Karpas-422 (cell line): ENCODE measurements at regions not wholly inside any gene's neighbourhood (a gene's known extent, or its start where the extent isn't known, plus 50 kb on each side); places are given as distances from the start of the nearest gene placed in this dataset.

Source experiments
- DNase-seq: peaks from one replicate; pipeline ENCODE4 v3.0.0-alpha.2; 2015
- H2AFZ ChIP-seq: fragments of 200-600 bp; sonication (generic); 2 replicates; pipeline ENCODE4 v1.6.1; 2014; ENCODE audit warnings: antibody characterized with exemption, low read length, mixed read lengths
- H3K27ac ChIP-seq: fragments of 200-600 bp; sonication (generic); 2 replicates; pipeline ENCODE4 v1.5.1; 2014; ENCODE audit warnings: mild to moderate bottlenecking, low read length, moderate library complexity
- H3K27me3 ChIP-seq: fragments of 200-600 bp; sonication (generic); 2 replicates; pipeline ENCODE4 v1.6.1; 2014; ENCODE audit warnings: low read length, mixed read lengths
- H3K36me3 ChIP-seq: fragments of 200-600 bp; sonication (generic); 2 replicates; pipeline ENCODE4 v1.6.1; 2014; ENCODE audit warnings: low read length, mixed read lengths; ENCODE audit not compliant: insufficient read depth
- H3K4me1 ChIP-seq: fragments of 200-600 bp; sonication (generic); 2 replicates; pipeline ENCODE4 v1.6.1; 2014; ENCODE audit warnings: mild to moderate bottlenecking, low read length, mixed read lengths
- H3K4me2 ChIP-seq: fragments of 200-600 bp; sonication (generic); 2 replicates; pipeline ENCODE4 v1.6.1; 2014; ENCODE audit warnings: low read length, low read depth, mild to moderate bottlenecking; ENCODE audit not compliant: poor library complexity, severe bottlenecking
- H3K4me3 ChIP-seq: fragments of 200-600 bp; sonication (generic); 2 replicates; pipeline ENCODE4 v1.5.1; 2014; ENCODE audit warnings: mild to moderate bottlenecking, antibody characterized with exemption, low read length, mixed read lengths
- H3K79me2 ChIP-seq: fragments of 200-600 bp; sonication (generic); 2 replicates; pipeline ENCODE4 v1.6.1; 2014; ENCODE audit warnings: mild to moderate bottlenecking, low read length, mixed read lengths
- H3K9ac ChIP-seq: fragments of 200-600 bp; sonication (generic); 2 replicates; pipeline ENCODE4 v1.6.0; 2014; ENCODE audit warnings: low read length
- H3K9me2 ChIP-seq: fragments of 200-600 bp; sonication (generic), shearing (Covaris generic); replicated peaks from 2 replicates; pipeline ENCODE4 v1.6.0; 2014; ENCODE audit warnings: mild to moderate bottlenecking, low read length, moderate library complexity; ENCODE audit not compliant: insufficient read depth
- H3K9me3 ChIP-seq: fragments of 300-700, 200-600 bp; sonication (generic); 2 replicates; pipeline ENCODE4 v1.6.1; 2014; ENCODE audit warnings: low read length, mixed read lengths
- H4K20me1 ChIP-seq: fragments of 200-600 bp; sonication (generic); 2 replicates; pipeline ENCODE4 v1.6.1; 2014; ENCODE audit warnings: mild to moderate bottlenecking, antibody characterized with exemption, low read length, low read depth; ENCODE audit not compliant: insufficient read depth

GRCh38 chr10:131573256-131573655, 261.7 kb upstream of the TCERG1L start:
- H3K27ac ChIP-seq: no peak overlapping the region
- no peaks in the 10 kb centered on the region for H3K27me3 ChIP-seq
- no peaks in the 10 kb centered on the region for H3K9me2 ChIP-seq
- H3K36me3 ChIP-seq: no peaks in the 10 kb centered on the region
- no peak overlapping the region for H2AFZ ChIP-seq
- no peak overlapping the region for H3K4me3 ChIP-seq
- H3K9ac ChIP-seq: no peak overlapping the region
- no peaks in the 10 kb centered on the region for H3K4me1 ChIP-seq
- H3K79me2 ChIP-seq: no peaks in the 10 kb centered on the region
- no peak overlapping the region for H3K4me2 ChIP-seq
- no peak for DNase-seq
- no peaks in the 10 kb centered on the region for H4K20me1 ChIP-seq
- no peaks in the 10 kb centered on the region for H3K9me3 ChIP-seq

GRCh38 chr10:131573707-131574106, 262.2 kb upstream of the TCERG1L start:
- Histone ChIP-seq H3K4me2 (no peak overlapping the region), H4K20me1 (no peaks in the 10 kb centered on the region), H3K27me3 (no peaks in the 10 kb centered on the region), H2AFZ (no peak overlapping the region), H3K9me3 (no peaks in the 10 kb centered on the region), H3K36me3 (no peaks in the 10 kb centered on the region), H3K4me3 (no peak overlapping the region), H3K79me2 (no peaks in the 10 kb centered on the region), H3K9me2 (no peaks in the 10 kb centered on the region), H3K9ac (no peak overlapping the region), H3K27ac (no peak overlapping the region), H3K4me1 (no peaks in the 10 kb centered on the region)
- no peak for DNase-seq

DNA sequence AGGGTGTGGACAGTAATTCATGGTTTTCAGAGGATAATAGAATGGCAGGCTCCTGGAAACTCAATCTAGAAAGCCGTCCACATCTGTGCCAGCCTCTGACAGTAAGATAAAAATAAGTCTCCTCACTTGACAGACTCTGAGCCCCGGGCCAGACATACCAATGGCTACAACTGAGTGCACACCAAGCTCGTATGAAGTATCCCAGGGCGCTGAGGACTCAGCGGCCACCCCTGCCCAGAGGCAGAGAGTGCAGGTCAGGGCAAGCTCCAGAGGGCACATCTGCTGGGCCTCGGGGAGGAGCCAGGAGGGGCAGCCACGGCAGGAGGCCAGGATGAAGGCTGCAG, 262.8 kb upstream of the TCERG1L start:
- H3K4me3 ChIP-seq: no peak overlapping the region
- no peaks in the 10 kb centered on the region for H3K36me3 ChIP-seq
- H3K27ac ChIP-seq: no peak overlapping the region
- no peak overlapping the region for H3K9ac ChIP-seq
- H3K9me2 ChIP-seq: no peaks in the 10 kb centered on the region
- H3K79me2 ChIP-seq: no peaks in the 10 kb centered on the region
- no peaks in the 10 kb centered on the region for H3K4me1 ChIP-seq
- no peaks in the 10 kb centered on the region for H3K27me3 ChIP-seq
- no peak for DNase-seq
- no peak overlapping the region for H2AFZ ChIP-seq
- no peaks in the 10 kb centered on the region for H4K20me1 ChIP-seq
- H3K9me3 ChIP-seq: no peaks in the 10 kb centered on the region
- no peak overlapping the region for H3K4me2 ChIP-seq

DNA sequence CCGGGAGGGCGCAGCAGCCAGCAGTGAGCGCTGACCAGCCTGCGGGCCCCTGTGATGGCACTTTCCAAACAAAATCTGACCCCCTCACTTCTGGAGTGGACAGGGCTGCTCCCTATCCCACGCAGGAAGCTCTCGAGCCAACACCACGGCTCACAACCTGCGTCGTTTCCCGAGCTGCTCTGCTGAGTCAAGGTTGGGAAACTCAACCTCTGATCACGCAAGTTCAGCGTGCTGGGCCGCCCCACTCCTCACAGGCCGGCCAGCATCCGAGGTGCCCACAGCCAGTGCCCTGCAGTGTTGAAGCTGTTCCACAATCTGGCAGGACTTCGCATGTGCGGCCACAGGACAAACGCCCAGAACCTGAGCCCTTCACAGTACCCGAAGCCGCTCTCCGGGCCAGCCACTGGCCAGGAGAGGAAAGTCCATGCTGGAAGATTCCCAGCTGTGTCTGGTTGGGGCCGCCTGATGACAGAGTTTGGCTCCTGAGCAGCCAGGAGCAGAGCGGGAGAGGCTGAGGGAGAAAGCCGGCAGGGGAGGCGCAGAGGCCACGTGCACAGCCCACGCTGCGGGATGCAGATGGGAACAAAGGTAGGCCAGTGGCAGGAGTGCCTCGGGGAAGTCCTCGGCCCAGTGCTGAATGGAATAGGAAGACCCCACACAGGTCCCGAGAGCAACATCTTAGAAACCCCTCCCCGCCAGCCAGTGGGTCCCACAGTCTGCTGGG, 263.3 kb upstream of the TCERG1L start:
- Histone ChIP-seq H3K4me2 (no peak overlapping the region), H3K27me3 (no peaks in the 10 kb centered on the region), H3K4me3 (no peak overlapping the region), H3K4me1 (no peaks in the 10 kb centered on the region), H3K9ac (no peak overlapping the region), H3K79me2 (no peaks in the 10 kb centered on the region), H4K20me1 (no peaks in the 10 kb centered on the region), H3K9me2 (no peaks in the 10 kb centered on the region), H3K9me3 (no peaks in the 10 kb centered on the region), H3K36me3 (no peaks in the 10 kb centered on the region), H3K27ac (no peak overlapping the region), H2AFZ (no peak overlapping the region)
- no peak for DNase-seq

- no peaks in the 10 kb centered on the region for H4K20me1 ChIP-seq
- no peak for DNase-seq
- no peak overlapping the region for H3K4me3 ChIP-seq
- no peak overlapping the region for H2AFZ ChIP-seq
- no peaks in the 10 kb centered on the region for H3K79me2 ChIP-seq
- no peaks in the 10 kb centered on the region for H3K36me3 ChIP-seq
- no peak overlapping the region for H3K27ac ChIP-seq
- no peaks in the 10 kb centered on the region for H3K9me2 ChIP-seq
- H3K4me2 ChIP-seq: no peak overlapping the region
- no peaks in the 10 kb centered on the region for H3K4me1 ChIP-seq
- no peaks in the 10 kb centered on the region for H3K9me3 ChIP-seq
- no peak overlapping the region for H3K9ac ChIP-seq
- no peaks in the 10 kb centered on the region for H3K27me3 ChIP-seq
Measured at GRCh38 chr10:131575877-131576276, 264.4 kb upstream of the TCERG1L start.

GRCh38 chr10:131576341-131577177, 265.0 kb upstream of the TCERG1L start:
- Histone ChIP-seq H3K27ac (no peak overlapping the region), H3K9me3 (no peaks in the 10 kb centered on the region), H3K27me3 (no peaks in the 10 kb centered on the region), H4K20me1 (no peaks in the 10 kb centered on the region), H3K79me2 (no peaks in the 10 kb centered on the region), H3K4me2 (no peak overlapping the region), H3K36me3 (no peaks in the 10 kb centered on the region), H3K9me2 (no peaks in the 10 kb centered on the region), H3K4me3 (no peak overlapping the region), H3K9ac (no peak overlapping the region), H2AFZ (no peak overlapping the region), H3K4me1 (no peaks in the 10 kb centered on the region)
- DNase-seq: no peak

GRCh38 chr10:131577178-131577555, 265.6 kb upstream of the TCERG1L start:
- Histone ChIP-seq H3K36me3 (no peaks in the 10 kb centered on the region), H4K20me1 (no peaks in the 10 kb centered on the region), H3K27ac (no peak overlapping the region), H3K4me3 (no peak overlapping the region), H3K9me3 (no peaks in the 10 kb centered on the region), H3K4me2 (no peak overlapping the region), H3K27me3 (no peaks in the 10 kb centered on the region), H3K9ac (no peak overlapping the region), H3K9me2 (no peaks in the 10 kb centered on the region), H2AFZ (no peak overlapping the region), H3K4me1 (no peaks in the 10 kb centered on the region), H3K79me2 (no peaks in the 10 kb centered on the region)
- no peak for DNase-seq

- no peak for DNase-seq
- Histone ChIP-seq H3K9me3 (no peaks in the 10 kb centered on the region), H3K36me3 (no peaks in the 10 kb centered on the region), H3K4me1 (no peaks in the 10 kb centered on the region), H3K27me3 (no peaks in the 10 kb centered on the region), H3K9ac (no peak overlapping the region), H3K79me2 (no peaks in the 10 kb centered on the region), H3K4me3 (no peak overlapping the region), H3K9me2 (no peaks in the 10 kb centered on the region), H3K27ac (no peak overlapping the region), H3K4me2 (no peak overlapping the region), H4K20me1 (no peaks in the 10 kb centered on the region), H2AFZ (no peak overlapping the region)
Measured at GRCh38 chr10:131577786-131578471, 266.4 kb upstream of the TCERG1L start.
